ENCODE measurements at regions not wholly inside any gene's neighbourhood (a gene's known extent, or its start where the extent isn't known, plus 50 kb on each side); places are given as distances from the start of the nearest gene placed in this dataset.

DNA sequence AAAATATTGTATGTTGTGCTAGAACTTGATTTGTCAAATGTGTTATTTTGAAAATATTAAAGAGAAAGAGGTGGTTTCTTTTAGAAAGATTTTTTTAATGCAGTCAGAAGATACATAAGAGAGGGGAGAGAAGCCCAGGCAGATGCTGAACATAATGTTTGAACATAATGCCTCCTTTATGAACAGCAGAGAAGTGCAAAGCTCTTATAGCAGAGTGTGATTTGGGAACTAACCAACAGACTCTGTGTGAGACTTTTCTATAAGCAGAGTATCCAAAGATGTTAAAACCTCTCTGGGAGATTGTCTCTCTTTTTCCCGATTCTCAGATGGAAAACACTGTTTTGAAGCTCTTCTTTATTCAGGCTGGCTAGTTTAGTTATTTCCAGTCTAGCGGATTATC, 1274.1 kb upstream of the SPRY2 start:
- ChIA-PET POLR2A (no interaction called here), CTCF (no interaction called here)
- TF ChIP-seq CTBP1 (IDR thresholded peaks at IDR 0.05; ENCODE audit: borderline replicate concordance) (no peak), ZNF384 (IDR thresholded peaks at IDR 0.05) (no peak), FOXA1 (IDR thresholded peaks at IDR 0.05) (no peak), ELF4 (IDR thresholded peaks at IDR 0.05) (no peak), LEF1 (IDR thresholded peaks at IDR 0.05; ENCODE audit: borderline replicate concordance) (no peak), L3MBTL2 (conservative IDR thresholded peaks at IDR 0.05) (no peak), TARDBP (IDR thresholded peaks at IDR 0.05) (no peak), FOXM1 (IDR thresholded peaks at IDR 0.05; ENCODE audit: borderline replicate concordance) (no peak), HDGF (IDR thresholded peaks at IDR 0.05; ENCODE audit: borderline replicate concordance) (no peak), NFRKB (IDR thresholded peaks at IDR 0.05) (no peak), BHLHE40 (IDR thresholded peaks at IDR 0.05; ENCODE audit: borderline replicate concordance) (no peak), SP1 (IDR thresholded peaks at IDR 0.05) (no peak), FOXK2 (IDR thresholded peaks at IDR 0.05) (no peak), ARNT (IDR thresholded peaks at IDR 0.05) (no peak), SUZ12 (IDR thresholded peaks at IDR 0.05) (no peak)
- TF ChIP-seq, protein P1, sequence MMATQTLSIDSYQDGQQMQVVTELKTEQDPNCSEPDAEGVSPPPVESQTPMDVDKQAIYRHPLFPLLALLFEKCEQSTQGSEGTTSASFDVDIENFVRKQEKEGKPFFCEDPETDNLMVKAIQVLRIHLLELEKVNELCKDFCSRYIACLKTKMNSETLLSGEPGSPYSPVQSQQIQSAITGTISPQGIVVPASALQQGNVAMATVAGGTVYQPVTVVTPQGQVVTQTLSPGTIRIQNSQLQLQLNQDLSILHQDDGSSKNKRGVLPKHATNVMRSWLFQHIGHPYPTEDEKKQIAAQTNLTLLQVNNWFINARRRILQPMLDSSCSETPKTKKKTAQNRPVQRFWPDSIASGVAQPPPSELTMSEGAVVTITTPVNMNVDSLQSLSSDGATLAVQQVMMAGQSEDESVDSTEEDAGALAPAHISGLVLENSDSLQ (IDR thresholded peaks at IDR 0.05): no peak
- no peak for DNase-seq (ENCODE audit: extremely low spot score)

GRCh38 chr13:81610644-81611043, 1269.7 kb upstream of the SPRY2 start:
- TF ChIP-seq HDGF (IDR thresholded peaks at IDR 0.05; ENCODE audit: borderline replicate concordance) (no peak), L3MBTL2 (conservative IDR thresholded peaks at IDR 0.05) (no peak), FOXK2 (IDR thresholded peaks at IDR 0.05) (no peak), TARDBP (IDR thresholded peaks at IDR 0.05) (no peak), ELF4 (IDR thresholded peaks at IDR 0.05) (no peak), FOXM1 (IDR thresholded peaks at IDR 0.05; ENCODE audit: borderline replicate concordance) (no peak), FOXA1 (IDR thresholded peaks at IDR 0.05) (no peak), BHLHE40 (IDR thresholded peaks at IDR 0.05; ENCODE audit: borderline replicate concordance) (no peak), SP1 (IDR thresholded peaks at IDR 0.05) (no peak), LEF1 (IDR thresholded peaks at IDR 0.05; ENCODE audit: borderline replicate concordance) (no peak), ZNF384 (IDR thresholded peaks at IDR 0.05) (no peak), NFRKB (IDR thresholded peaks at IDR 0.05) (no peak), CTBP1 (IDR thresholded peaks at IDR 0.05; ENCODE audit: borderline replicate concordance) (no peak), ARNT (IDR thresholded peaks at IDR 0.05) (no peak), SUZ12 (IDR thresholded peaks at IDR 0.05) (no peak)
- TF ChIP-seq, protein P1 (IDR thresholded peaks at IDR 0.05): no peak
- DNase-seq (ENCODE audit: extremely low spot score): no peak
- CTCF ChIA-PET: no interaction called here
- POLR2A ChIA-PET: no interaction called here

DNA sequence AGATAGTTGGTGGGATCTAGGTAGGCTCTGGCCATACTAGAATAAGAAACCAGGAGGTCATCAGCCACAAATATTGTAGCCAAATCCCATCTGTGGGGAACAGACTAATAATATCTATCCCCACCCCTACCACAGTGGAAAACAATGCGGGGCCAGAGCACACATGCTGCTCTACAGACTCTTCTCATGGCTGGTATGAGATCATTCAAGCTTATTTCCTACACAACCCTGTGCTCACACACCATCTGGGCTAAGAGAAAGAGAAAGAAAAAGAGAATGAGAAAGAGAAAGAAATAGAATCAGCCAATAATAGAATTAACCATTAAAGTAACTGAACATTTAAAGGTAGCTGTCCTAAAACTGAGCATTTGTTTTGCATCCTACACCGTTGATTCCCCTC, 1268.4 kb upstream of the SPRY2 start:
- no peak for TF ChIP-seq TARDBP (IDR thresholded peaks at IDR 0.05)
- no peak for TF ChIP-seq FOXK2 (IDR thresholded peaks at IDR 0.05)
- TF ChIP-seq HDGF (IDR thresholded peaks at IDR 0.05; ENCODE audit: borderline replicate concordance): no peak
- no peak for TF ChIP-seq L3MBTL2 (conservative IDR thresholded peaks at IDR 0.05)
- no peak for TF ChIP-seq FOXM1 (IDR thresholded peaks at IDR 0.05; ENCODE audit: borderline replicate concordance)
- no peak for TF ChIP-seq BHLHE40 (IDR thresholded peaks at IDR 0.05; ENCODE audit: borderline replicate concordance)
- no peak for TF ChIP-seq ARNT (IDR thresholded peaks at IDR 0.05)
- no peak for TF ChIP-seq SUZ12 (IDR thresholded peaks at IDR 0.05)
- DNase-seq (ENCODE audit: extremely low spot score): no peak
- ChIA-PET POLR2A (no interaction called here), CTCF (no interaction called here)

GRCh38 chr13:81606074-81606473, 1265.1 kb upstream of the SPRY2 start:
- ChIA-PET POLR2A (no interaction called here), CTCF (interaction anchor here (0.6 kb wide), 1 partner anchor 1106 kb away, joined by 3 read pairs; no protein-coding TSS in a partner anchor)
- TF ChIP-seq ELF4 (IDR thresholded peaks at IDR 0.05) (no peak), CTBP1 (IDR thresholded peaks at IDR 0.05; ENCODE audit: borderline replicate concordance) (no peak), LEF1 (IDR thresholded peaks at IDR 0.05; ENCODE audit: borderline replicate concordance) (no peak), FOXK2 (IDR thresholded peaks at IDR 0.05) (no peak), FOXA1 (IDR thresholded peaks at IDR 0.05) (no peak), NFRKB (IDR thresholded peaks at IDR 0.05) (no peak), FOXM1 (IDR thresholded peaks at IDR 0.05; ENCODE audit: borderline replicate concordance) (no peak), ZNF384 (IDR thresholded peaks at IDR 0.05) (no peak), TARDBP (IDR thresholded peaks at IDR 0.05) (no peak)

GRCh38 chr13:81602241-81602640, 1261.3 kb upstream of the SPRY2 start:
- DNase-seq (ENCODE audit: extremely low spot score): no peak
- ChIA-PET CTCF (no interaction called here), POLR2A (no interaction called here)
- TF ChIP-seq L3MBTL2 (conservative IDR thresholded peaks at IDR 0.05): no peak
- no peak for TF ChIP-seq LEF1 (IDR thresholded peaks at IDR 0.05; ENCODE audit: borderline replicate concordance)
- TF ChIP-seq ELF4 (IDR thresholded peaks at IDR 0.05): no peak
- no peak for TF ChIP-seq FOXA1 (IDR thresholded peaks at IDR 0.05)
- no peak for TF ChIP-seq TARDBP (IDR thresholded peaks at IDR 0.05)
- TF ChIP-seq NFRKB (IDR thresholded peaks at IDR 0.05): no peak
- TF ChIP-seq, protein P1 (IDR thresholded peaks at IDR 0.05): no peak
- no peak for TF ChIP-seq ZNF384 (IDR thresholded peaks at IDR 0.05)
- TF ChIP-seq CTBP1 (IDR thresholded peaks at IDR 0.05; ENCODE audit: borderline replicate concordance): no peak
- TF ChIP-seq BHLHE40 (IDR thresholded peaks at IDR 0.05; ENCODE audit: borderline replicate concordance): no peak
- TF ChIP-seq FOXM1 (IDR thresholded peaks at IDR 0.05; ENCODE audit: borderline replicate concordance): no peak

More at GRCh38 chr13:81606074-81606473, 1265.1 kb upstream of the SPRY2 start:
- DNase-seq (ENCODE audit: extremely low spot score): no peak

DNA sequence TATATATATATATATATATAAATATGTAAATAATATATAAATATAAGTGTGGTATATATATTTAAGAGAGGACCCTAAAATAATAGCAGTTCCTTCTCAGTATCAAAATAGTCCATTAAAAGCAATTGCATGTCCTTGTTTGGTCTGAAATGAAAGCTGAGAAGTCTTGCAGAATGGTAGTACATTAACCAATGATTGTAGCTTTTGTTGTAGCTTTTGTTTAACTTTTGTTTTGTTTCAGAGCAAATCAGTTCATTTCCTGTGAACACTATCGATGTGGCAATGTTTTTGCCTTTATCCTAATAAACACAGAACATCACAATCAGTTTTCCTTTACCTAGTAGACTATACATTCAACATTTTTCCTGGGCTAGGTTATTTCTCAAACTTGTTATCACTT, 1256.2 kb upstream of the SPRY2 start:
- POLR2A ChIA-PET: no interaction called here
- CTCF ChIA-PET: no interaction called here
- DNase-seq (ENCODE audit: extremely low spot score): no peak
- TF ChIP-seq SUZ12 (IDR thresholded peaks at IDR 0.05) (no peak), FOXA1 (IDR thresholded peaks at IDR 0.05) (no peak)
